ENCODE measurements at regions not wholly inside any gene's neighbourhood (a gene's known extent, or its start where the extent isn't known, plus 50 kb on each side); places are given as distances from the start of the nearest gene placed in this dataset.

- no peak for DNase-seq (ENCODE audit: low read depth)
Measured at GRCh38 chr2:34320056-34320455, 721.0 kb upstream of the FAM98A start.

DNA sequence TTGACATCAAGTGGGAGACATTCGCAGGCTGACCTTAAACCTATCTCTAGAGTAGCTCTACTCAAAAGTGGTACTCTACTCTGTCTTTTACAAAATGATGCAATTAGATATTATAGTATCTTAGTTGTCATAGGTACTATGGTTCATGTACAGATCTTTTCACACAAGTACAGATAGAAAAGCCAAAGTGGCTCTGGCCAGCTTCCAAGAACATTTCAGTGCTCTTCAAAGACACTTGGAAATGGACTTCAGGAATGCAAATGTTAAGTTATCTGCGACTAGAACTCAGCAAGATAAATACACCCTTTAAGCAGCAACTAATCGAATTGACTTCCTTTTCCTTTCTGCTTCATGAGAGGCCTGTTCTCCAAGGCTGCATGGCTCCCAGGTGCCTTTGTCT lies 718.7 kb upstream of the FAM98A start:
- DNase-seq (ENCODE audit: low read depth) = no peak

DNA sequence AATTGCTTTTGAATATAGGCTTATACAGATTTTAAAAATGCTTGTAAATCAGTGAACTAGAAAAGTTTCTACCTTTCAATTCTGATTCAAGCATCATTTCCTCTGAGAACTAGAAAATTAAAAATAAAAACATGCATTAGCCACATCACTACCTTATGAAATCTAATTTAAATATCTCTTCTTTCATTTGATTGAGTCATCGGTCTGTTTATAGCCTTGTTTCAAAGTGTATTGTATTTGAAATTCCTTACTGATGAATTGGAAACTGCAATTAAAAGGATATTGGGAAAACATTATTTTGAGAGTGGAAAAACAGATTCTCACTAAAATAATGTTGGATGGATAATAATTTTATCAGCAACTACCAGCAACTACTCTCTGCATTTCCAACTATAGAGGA lies 717.7 kb upstream of the FAM98A start:
- no peak for DNase-seq (ENCODE audit: low read depth)

- no peak for DNase-seq (ENCODE audit: low read depth)
Measured at GRCh38 chr2:34311816-34312215, 712.7 kb upstream of the FAM98A start.

GRCh38 chr2:34308140-34308539 lies 709.0 kb upstream of the FAM98A start:
- no peak for DNase-seq (ENCODE audit: low read depth)

DNA sequence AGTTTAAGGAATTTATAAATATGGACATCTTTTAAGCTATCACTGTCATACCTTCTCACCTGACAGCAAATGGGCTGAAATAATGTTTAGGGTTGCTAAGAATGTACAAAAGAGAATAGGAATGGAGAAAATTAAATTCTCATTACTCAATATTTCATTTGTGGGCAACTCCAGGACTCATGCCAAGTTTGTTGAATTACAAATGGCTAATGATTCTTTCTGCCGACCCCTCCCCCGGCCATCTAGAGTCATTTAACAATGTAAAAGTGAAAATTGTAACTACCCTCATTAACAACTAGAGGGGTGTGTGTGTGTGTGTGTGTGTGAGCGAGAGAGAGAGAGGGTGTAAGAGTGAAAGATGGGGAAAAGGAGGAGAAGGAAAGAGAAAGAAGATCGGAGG lies 708.5 kb upstream of the FAM98A start:
- no peak for DNase-seq (ENCODE audit: low read depth)

DNA sequence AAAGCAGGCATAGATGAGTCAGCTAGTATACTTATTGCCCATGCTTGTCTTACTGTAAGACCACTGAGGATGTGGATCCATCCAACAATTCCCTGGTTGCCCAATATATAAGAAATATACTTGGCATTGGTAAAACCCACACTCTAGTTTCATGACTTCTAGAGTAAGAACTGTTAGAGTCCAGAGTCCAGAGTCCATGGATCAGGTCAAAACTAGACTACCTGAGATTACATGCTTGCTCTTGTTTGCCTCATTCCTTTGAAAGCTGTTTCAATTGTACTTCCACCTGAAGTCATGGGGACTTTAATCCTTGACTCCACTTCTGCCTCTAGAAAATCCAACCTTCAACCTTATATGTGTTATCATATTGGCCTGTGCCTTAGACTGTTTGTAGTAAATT lies 707.6 kb upstream of the FAM98A start:
- DNase-seq (ENCODE audit: low read depth) = no peak

- DNase-seq (ENCODE audit: low read depth) = no peak
Measured at GRCh38 chr2:34305587-34305986, 706.5 kb upstream of the FAM98A start.

- no peak for DNase-seq (ENCODE audit: low read depth)
Measured at GRCh38 chr2:34294961-34295360, 695.9 kb upstream of the FAM98A start.

DNA sequence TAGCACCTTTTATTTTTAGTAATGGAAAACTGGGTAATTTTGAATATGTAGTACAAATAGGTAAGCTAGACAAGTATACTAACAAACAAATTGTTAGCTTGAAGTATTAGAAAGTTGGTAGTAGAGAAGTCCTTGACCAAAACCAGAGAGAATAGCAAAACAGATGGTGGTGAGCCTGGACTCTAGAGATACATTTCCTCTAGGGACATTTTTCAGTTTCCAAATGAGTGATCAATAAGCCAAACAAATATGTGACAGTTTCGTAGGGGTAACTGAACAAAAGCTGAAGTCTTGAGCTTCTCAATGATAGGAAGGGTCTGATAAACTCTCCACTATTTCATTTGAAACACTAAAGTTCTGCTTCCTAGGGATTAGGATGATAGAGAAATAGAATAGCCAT lies 692.0 kb upstream of the FAM98A start:
- DNase-seq (ENCODE audit: low read depth) = no peak

- no peak for DNase-seq (ENCODE audit: low read depth)
Measured at GRCh38 chr2:34288016-34288415, 688.9 kb upstream of the FAM98A start.

DNA sequence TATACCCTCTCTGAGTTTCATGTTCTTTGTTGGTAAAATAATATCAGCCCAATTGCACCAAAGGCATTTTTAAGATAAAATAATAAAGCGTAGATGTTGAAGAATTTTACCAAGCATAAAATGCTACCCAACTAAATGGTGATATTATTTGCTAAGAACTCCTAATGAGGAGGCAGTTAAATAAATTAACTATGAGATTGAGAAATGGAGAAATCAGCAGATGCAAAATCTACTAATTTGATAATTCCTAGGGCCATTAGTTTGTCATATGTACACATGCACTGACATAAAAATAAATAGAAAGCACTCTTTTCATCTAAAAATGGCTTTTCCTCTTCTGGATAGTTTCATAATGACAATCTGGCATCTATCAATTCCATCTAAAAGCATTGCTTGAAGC lies 681.5 kb upstream of the FAM98A start:
- DNase-seq (ENCODE audit: low read depth) = no peak

GRCh38 chr2:34266908-34267697 lies 668.0 kb upstream of the FAM98A start:
- no peak for DNase-seq (ENCODE audit: low read depth)

DNA sequence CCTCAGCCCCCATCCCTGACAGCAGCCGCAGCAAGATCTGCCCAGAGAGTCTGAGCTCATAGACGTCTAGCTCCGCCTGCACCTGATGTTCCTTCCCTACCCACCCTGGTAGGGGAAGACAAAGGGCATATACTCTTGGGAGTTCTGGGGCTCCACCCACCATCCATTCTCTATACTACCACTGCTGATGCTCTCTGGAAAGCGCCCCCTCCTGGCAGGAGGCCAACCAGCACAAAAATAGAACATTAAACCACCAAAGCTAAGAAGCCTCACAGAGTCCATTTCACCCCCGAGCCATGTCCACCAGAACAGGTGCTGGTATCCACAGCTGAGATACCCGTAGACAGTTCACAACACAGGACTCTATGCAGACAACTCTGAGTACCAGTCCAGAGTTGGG lies 662.6 kb upstream of the FAM98A start:
- DNase-seq (ENCODE audit: low read depth) = no peak

GRCh38 chr2:34254272-34254878 lies 655.3 kb upstream of the FAM98A start:
- no peak for DNase-seq (ENCODE audit: low read depth)

GRCh38 chr2:34252111-34252510 lies 653.0 kb upstream of the FAM98A start:
- no peak for DNase-seq (ENCODE audit: low read depth)

DNA sequence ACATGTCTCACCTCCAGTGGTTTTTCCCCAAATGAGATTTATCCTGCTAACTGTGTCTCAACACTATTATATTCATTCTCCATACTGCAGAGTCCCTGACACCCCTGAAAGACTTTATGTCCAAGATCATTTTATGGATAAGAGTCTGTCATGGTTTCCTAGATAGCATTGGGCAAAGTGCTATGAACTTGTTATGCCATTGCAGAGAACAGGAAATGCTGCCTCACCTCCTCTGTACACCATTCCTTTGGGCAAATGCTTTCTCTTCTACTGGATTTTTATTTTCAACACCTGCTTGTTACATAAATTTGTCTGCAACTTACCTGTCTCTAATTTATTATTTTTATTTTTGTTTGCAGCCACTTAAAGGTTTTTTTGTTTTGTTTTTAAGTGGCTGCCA lies 652.5 kb upstream of the FAM98A start:
- no peak for DNase-seq (ENCODE audit: low read depth)

DNA sequence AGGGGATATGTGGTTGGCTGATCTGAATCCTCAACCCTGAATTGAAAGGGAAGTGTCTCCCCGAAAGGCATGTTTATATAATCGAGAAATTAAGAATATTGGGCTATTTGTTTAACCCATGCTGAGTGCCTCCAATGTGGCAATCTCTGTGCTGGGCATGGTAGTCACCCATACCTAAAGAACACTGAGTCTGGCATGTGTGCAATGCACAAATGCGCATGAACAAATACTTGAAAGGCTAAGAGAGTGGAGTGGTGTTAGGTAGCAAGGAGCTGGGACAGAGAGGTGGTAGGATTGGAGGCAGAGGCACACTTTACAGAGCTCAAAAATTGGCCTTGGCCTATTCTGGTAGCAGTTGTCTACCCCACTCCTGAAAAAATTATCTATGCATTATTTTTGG lies 645.1 kb upstream of the FAM98A start:
- DNase-seq (ENCODE audit: low read depth) = no peak

GRCh38 chr2:34242763-34243123 lies 643.6 kb upstream of the FAM98A start:
- no peak for DNase-seq (ENCODE audit: low read depth)

DNA sequence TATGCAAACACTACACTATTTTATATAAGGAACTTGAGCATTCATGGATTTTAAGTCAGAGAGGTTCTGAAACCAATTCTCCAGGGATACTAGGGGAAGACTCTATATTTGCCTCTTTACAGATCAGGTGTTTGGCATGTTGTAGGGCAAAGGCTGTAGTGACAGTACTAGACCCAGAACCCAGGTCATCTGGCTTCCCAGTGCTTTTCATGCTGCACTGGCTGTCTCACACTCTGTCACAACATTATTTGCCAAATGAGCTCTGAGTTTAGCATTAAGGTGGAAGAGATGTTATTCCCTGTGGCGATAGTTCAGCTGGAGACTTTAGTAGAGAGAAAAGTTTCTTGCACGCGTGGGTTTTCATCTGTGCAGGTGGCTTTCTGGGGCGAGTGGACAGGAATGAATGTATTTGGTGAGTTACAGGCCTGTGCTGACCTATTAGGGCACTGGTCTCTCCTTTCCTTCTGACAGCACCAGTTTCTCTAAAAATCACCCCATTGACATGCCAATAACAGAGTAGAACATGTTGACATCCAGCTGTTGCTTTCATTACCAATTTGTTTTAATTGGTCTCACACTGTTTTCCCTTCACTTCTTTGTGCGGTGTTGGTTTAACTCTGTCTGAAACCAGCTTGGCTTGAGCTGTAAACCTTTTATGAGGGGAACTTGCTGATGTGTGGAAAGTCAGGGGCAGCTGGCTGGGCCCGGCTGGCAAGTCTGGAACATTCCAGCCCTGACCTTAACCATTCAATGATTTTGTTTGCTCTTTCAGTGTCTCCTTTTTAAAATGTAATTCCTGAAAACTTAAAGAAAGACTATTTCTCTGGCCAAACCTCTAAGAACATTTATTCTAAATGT lies 643.0 kb upstream of the FAM98A start:
- no peak for DNase-seq (ENCODE audit: low read depth)

DNA sequence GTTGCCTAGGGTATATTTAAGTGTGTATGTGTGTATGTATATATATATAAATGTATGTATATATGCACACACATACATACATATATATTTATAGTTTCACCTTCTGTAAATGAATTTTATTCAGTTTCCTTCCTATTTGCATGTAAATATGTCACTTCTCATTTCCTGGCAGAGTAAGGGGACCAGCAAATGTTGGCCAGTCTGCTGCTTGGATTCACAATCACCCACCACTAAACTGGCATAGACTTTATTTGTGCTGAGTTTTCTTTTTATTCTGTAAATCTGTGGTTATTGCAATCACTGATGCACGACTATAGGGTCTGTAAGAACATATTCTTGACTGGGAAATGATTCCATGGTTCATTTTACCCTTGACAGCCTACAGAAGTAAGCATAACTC lies 640.4 kb upstream of the FAM98A start:
- DNase-seq (ENCODE audit: low read depth) = no peak

DNA sequence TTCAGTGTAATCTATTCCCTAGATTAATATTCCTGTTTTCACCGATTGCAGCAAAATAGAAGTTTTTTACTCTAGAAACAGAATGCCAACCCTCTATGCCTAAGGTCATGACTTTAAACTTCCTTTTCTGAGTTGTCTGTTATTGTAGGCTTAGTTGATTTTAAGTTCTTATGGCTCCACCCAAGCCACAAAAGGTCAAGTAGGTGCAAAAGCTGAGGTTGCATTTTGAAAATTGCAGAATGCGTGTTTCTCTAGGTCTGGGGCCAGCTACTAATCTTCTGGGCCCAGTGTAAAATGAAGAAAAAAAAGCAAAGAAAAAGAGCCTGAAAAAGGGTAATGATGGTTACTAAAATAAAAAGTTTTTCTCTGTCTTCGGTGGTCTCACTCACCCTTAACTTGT lies 635.7 kb upstream of the FAM98A start:
- DNase-seq (ENCODE audit: low read depth) = no peak

DNA sequence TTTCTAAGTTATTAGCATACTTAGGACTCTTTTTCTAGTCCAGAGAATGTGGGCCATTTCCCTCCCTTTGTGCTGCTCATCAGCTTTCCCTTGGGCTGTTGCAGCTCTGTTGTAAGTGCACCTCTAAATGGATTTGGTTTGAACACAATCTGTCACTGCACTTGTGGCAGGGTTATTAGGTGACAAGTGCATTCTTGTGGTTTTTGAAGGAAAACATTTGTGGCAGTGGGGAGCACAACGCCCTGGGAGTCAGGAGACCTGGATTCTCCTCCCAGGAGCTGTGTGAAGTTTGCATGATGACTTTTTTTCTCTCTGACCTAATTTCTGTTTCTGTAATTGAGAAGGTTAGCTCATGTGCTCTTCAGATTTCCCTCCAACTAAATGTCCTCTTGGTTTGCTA lies 630.9 kb upstream of the FAM98A start:
- DNase-seq (ENCODE audit: low read depth) = no peak
